H9 (cell line): ENCODE measurements at regions not wholly inside any gene's neighbourhood (a gene's known extent, or its start where the extent isn't known, plus 50 kb on each side); places are given as distances from the start of the nearest gene placed in this dataset.

Experiments used
- DNase-seq: peaks from one replicate; pipeline ENCODE4 v3.0.0-alpha.2; 2017
- H2AFZ ChIP-seq: one replicate; pipeline ENCODE4 v1.6.1; 2013; ENCODE audit warnings: mild to moderate bottlenecking, low read length, control low read depth, moderate library complexity
- H2AK5ac ChIP-seq: 2 replicates; pipeline ENCODE4 v1.6.1; 2013; ENCODE audit warnings: low read length, control low read depth, mixed read lengths; ENCODE audit not compliant: insufficient read length
- H2BK120ac ChIP-seq: one replicate; pipeline ENCODE4 v1.6.1; 2013; ENCODE audit warnings: low read depth, mild to moderate bottlenecking, low read length, control low read depth, inconsistent platforms; ENCODE audit not compliant: poor library complexity, severe bottlenecking
- H2BK12ac ChIP-seq: 2 replicates; pipeline ENCODE4 v1.6.1; 2013; ENCODE audit warnings: low read length, control low read depth, mixed read lengths, low read depth; ENCODE audit not compliant: insufficient read length
- H2BK15ac ChIP-seq: 2 replicates; pipeline ENCODE4 v1.6.1; 2013; ENCODE audit warnings: low read depth, low read length, control low read depth
- H2BK20ac ChIP-seq: one replicate; pipeline ENCODE4 v1.6.1; 2013; ENCODE audit warnings: low read depth, mild to moderate bottlenecking, low read length, control low read depth, inconsistent platforms; ENCODE audit not compliant: poor library complexity, severe bottlenecking
- H2BK5ac ChIP-seq: 2 replicates; pipeline ENCODE4 v1.6.1; 2013; ENCODE audit warnings: low read length, control low read depth, mixed read lengths; ENCODE audit not compliant: insufficient read length
- H3K14ac ChIP-seq: 2 replicates; pipeline ENCODE4 v1.6.1; 2013; ENCODE audit warnings: low read length, control low read depth; ENCODE audit not compliant: insufficient read depth
- H3K18ac ChIP-seq: 2 replicates; pipeline ENCODE4 v1.6.1; 2013; ENCODE audit warnings: low read depth, mild to moderate bottlenecking, mixed read lengths, low read length, control low read depth; ENCODE audit not compliant: insufficient read length
- H3K23ac ChIP-seq: 2 replicates; pipeline ENCODE4 v1.6.1; 2013; ENCODE audit warnings: low read length, control low read depth, mixed read lengths, low read depth; ENCODE audit not compliant: insufficient read length
- H3K23me2 ChIP-seq: 2 replicates; pipeline ENCODE4 v1.6.1; 2013; ENCODE audit warnings: low read depth, mild to moderate bottlenecking, mixed read lengths, low read length, control low read depth; ENCODE audit not compliant: insufficient read length, poor library complexity, severe bottlenecking
- H3K27ac ChIP-seq: 2 replicates; pipeline ENCODE4 v1.5.1; 2013; ENCODE audit warnings: low read length, control low read depth, mixed read lengths, low read depth; ENCODE audit not compliant: insufficient read length
- H3K27me3 ChIP-seq: 2 replicates; pipeline ENCODE4 v1.6.1; 2013; ENCODE audit warnings: low read length, control low read depth, inconsistent platforms; ENCODE audit not compliant: insufficient read depth
- H3K4ac ChIP-seq: 2 replicates; pipeline ENCODE4 v1.6.1; 2013; ENCODE audit warnings: low read depth, mild to moderate bottlenecking, control low read depth, inconsistent platforms, low read length, moderate library complexity
- H3K4me1 ChIP-seq: 2 replicates; pipeline ENCODE4 v1.6.1; 2013; ENCODE audit warnings: low read length, control low read depth, inconsistent platforms; ENCODE audit not compliant: insufficient read depth
- H3K4me2 ChIP-seq: 2 replicates; pipeline ENCODE4 v1.6.1; 2013; ENCODE audit warnings: low read length, control low read depth, mixed read lengths; ENCODE audit not compliant: insufficient read length, insufficient read depth
- H3K56ac ChIP-seq: 2 replicates; pipeline ENCODE4 v1.6.1; 2013; ENCODE audit warnings: low read depth, mild to moderate bottlenecking, mixed read lengths, low read length, control low read depth; ENCODE audit not compliant: insufficient read length
- H3K79me1 ChIP-seq: 2 replicates; pipeline ENCODE4 v1.6.1; 2013; ENCODE audit warnings: low read depth, mild to moderate bottlenecking, moderate library complexity, low read length, control low read depth, inconsistent platforms; ENCODE audit not compliant: insufficient read depth, poor library complexity, severe bottlenecking
- H3K79me2 ChIP-seq: 2 replicates; pipeline ENCODE4 v1.6.1; 2013; ENCODE audit warnings: low read length, control low read depth, inconsistent platforms; ENCODE audit not compliant: insufficient read depth
- H3K9ac ChIP-seq: 2 replicates; pipeline ENCODE4 v1.6.1; 2013; ENCODE audit warnings: low read length, control low read depth, mixed read lengths; ENCODE audit not compliant: insufficient read length; ENCODE audit errors: extremely low read depth
- H3K9me3 ChIP-seq: one replicate; pipeline ENCODE4 v1.6.1; 2013; ENCODE audit warnings: low read depth, low read length, inconsistent platforms; ENCODE audit not compliant: control insufficient read depth
- H3T11ph ChIP-seq: one replicate; pipeline ENCODE4 v1.6.1; 2013; ENCODE audit warnings: mild to moderate bottlenecking, low read length, control low read depth, inconsistent platforms
- H4K20me1 ChIP-seq: one replicate; pipeline ENCODE4 v1.6.1; 2013; ENCODE audit not compliant: control insufficient read depth, insufficient read length, insufficient read depth
- H4K5ac ChIP-seq: 2 replicates; pipeline ENCODE4 v1.6.1; 2013; ENCODE audit warnings: low read depth, mild to moderate bottlenecking, mixed read lengths, low read length, control low read depth; ENCODE audit not compliant: insufficient read length
- H4K8ac ChIP-seq: replicated peaks from 2 replicates; pipeline ENCODE4 v1.6.1; 2013; ENCODE audit warnings: low read length, control low read depth, mixed read lengths, low read depth; ENCODE audit not compliant: insufficient read length
- H4K91ac ChIP-seq: 2 replicates; pipeline ENCODE4 v1.6.1; 2013; ENCODE audit warnings: low read depth, mild to moderate bottlenecking, moderate library complexity, mixed read lengths, low read length, control low read depth; ENCODE audit not compliant: insufficient read length
- H3K27ac Mint-ChIP-seq, 3 experiments: 2 replicates in 2 of 3; 3 replicates in 1 of 3; pipeline ENCODE4 v1.8.0; 2020 to 2021; ENCODE audit warnings: mixed read lengths in 3 of 3, mild to moderate bottlenecking in 1 of 3, moderate library complexity in 1 of 3
- H3K27me3 Mint-ChIP-seq: 2 replicates; pipeline ENCODE4 v1.8.0; 2021; ENCODE audit warnings: low read depth, mild to moderate bottlenecking, moderate library complexity, mixed read lengths
- H3K36me3 Mint-ChIP-seq, 3 experiments: 2 replicates in 2 of 3; 3 replicates in 1 of 3; pipeline ENCODE4 v1.8.0; 2020 to 2021; ENCODE audit warnings: low read depth in 3 of 3, mixed read lengths in 3 of 3; ENCODE audit not compliant: insufficient read depth in 1 of 3
- H3K4me1 Mint-ChIP-seq, 2 experiments: 2 replicates each; pipeline ENCODE4 v1.8.0; 2020; ENCODE audit warnings: mixed read lengths in 2 of 2
- H3K4me3 Mint-ChIP-seq, 2 experiments: 2 replicates in 1 of 2; 3 replicates in 1 of 2; pipeline ENCODE4 v1.8.0; 2020 to 2021; ENCODE audit warnings: mild to moderate bottlenecking in 2 of 2, mixed read lengths in 2 of 2, moderate library complexity in 1 of 2
- H3K9me3 Mint-ChIP-seq, 2 experiments: 2 replicates in 1 of 2; 3 replicates in 1 of 2; pipeline ENCODE4 v1.8.0; 2020; ENCODE audit warnings: mild to moderate bottlenecking in 2 of 2, mixed read lengths in 2 of 2, moderate library complexity in 1 of 2
- WGBS: extraction: QIAGEN DNeasy Blood & Tissue Kit; methylation state at CpG from one replicate; pipeline ENCODE4 v1.1.7; 2013; ENCODE audit warnings: missing lambda C conversion rate, low lambda C conversion rate, mixed read lengths; ENCODE audit not compliant: insufficient read length; ENCODE audit errors: extremely low coverage; 5-methylcytosine and 5-hydroxymethylcytosine counted together
- TF ChIP-seq, protein P1 (sequence below): fragments of 200-600 bp; sonication (generic); conservative IDR thresholded peaks from 3 replicates; pipeline ENCODE4 v1.8.0; 2021; ENCODE audit warnings: antibody characterized with exemption, mild to moderate bottlenecking

- H3K79me1 ChIP-seq = no peaks in the 10 kb centered on the region
Observed at GRCh38 chr14:86364634-86365033, 834.7 kb downstream of the FLRT2 start.

More at GRCh38 chr14:86364634-86365033, 834.7 kb downstream of the FLRT2 start:
- Histone ChIP-seq H2BK12ac (no peak overlapping the region), H3K27ac (no peak overlapping the region), H3K18ac (no peak overlapping the region), H2BK15ac (no peak overlapping the region), H3K56ac (no peak overlapping the region), H3K9ac (no peak overlapping the region), H2BK20ac (no peak overlapping the region), H3K9me3 (no peaks in the 10 kb centered on the region), H3K4me1 (no peaks in the 10 kb centered on the region), H3K23me2 (no peaks in the 10 kb centered on the region), H2AK5ac (no peak overlapping the region), H3K4ac (no peak overlapping the region), H3K79me2 (no peaks in the 10 kb centered on the region), H2BK120ac (no peak overlapping the region), H3K14ac (no peak overlapping the region), H3K27me3 (no peaks in the 10 kb centered on the region), H4K5ac (no peak overlapping the region), H4K8ac (no peak overlapping the region), H3K4me2 (no peak overlapping the region), H2BK5ac (no peak overlapping the region), H3K23ac (no peak overlapping the region), H4K91ac (no peak overlapping the region), H3T11ph (no peak overlapping the region), H4K20me1 (no peaks in the 10 kb centered on the region), H2AFZ (no peak overlapping the region)
- H3K27ac Mint-ChIP-seq = no peak overlapping the region
- no CpG with 5 or more reads among the region's 4 CpGs for WGBS
- no peak overlapping the region for H3K4me3 Mint-ChIP-seq
- TF ChIP-seq, protein P1, sequence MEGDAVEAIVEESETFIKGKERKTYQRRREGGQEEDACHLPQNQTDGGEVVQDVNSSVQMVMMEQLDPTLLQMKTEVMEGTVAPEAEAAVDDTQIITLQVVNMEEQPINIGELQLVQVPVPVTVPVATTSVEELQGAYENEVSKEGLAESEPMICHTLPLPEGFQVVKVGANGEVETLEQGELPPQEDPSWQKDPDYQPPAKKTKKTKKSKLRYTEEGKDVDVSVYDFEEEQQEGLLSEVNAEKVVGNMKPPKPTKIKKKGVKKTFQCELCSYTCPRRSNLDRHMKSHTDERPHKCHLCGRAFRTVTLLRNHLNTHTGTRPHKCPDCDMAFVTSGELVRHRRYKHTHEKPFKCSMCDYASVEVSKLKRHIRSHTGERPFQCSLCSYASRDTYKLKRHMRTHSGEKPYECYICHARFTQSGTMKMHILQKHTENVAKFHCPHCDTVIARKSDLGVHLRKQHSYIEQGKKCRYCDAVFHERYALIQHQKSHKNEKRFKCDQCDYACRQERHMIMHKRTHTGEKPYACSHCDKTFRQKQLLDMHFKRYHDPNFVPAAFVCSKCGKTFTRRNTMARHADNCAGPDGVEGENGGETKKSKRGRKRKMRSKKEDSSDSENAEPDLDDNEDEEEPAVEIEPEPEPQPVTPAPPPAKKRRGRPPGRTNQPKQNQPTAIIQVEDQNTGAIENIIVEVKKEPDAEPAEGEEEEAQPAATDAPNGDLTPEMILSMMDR = no peak
- peaks cover 0 to 3% of the 10 kb centered on the region in 2 experiments; a peak in 2 of 4 replicates for H3K4me1 Mint-ChIP-seq
- no peaks in the 10 kb centered on the region for H3K36me3 Mint-ChIP-seq
- H3K9me3 Mint-ChIP-seq = no peaks in the 10 kb centered on the region
- DNase-seq = no peak
- H3K27me3 Mint-ChIP-seq = no peaks in the 10 kb centered on the region
